ENCODE measurements at regions not wholly inside any gene's neighbourhood (a gene's known extent, or its start where the extent isn't known, plus 50 kb on each side); places are given as distances from the start of the nearest gene placed in this dataset.
"Not testable (repeated sequence)": the region's sequence is repeated elsewhere in the genome, so short reads cannot be mapped to it uniquely, and the experiment has no call there.

- no peak for DNase-seq
These were observed 52.7 kb upstream of the PLA2G4A start for GRCh38 chr1:186775881-186776560.

DNA sequence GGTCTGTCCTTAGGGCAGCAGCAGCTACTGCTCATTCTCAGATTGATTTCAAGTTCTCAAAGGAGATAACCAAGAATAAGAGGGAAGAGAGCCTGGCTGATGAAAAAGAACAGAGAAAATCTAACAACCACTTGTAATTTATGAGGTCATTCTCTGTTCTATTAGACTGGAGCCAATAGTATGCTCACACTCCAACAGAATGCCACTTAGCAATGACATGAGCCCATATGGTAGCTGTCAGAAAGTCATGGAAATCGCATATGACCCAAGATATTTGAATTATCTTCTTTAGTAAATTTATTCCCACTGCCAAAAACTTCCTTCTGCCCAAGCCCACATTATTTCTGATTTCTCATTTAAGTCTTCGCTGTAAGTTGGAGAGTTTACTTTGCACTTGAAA is 53.7 kb upstream of the PLA2G4A start:
- no peak for DNase-seq

DNA sequence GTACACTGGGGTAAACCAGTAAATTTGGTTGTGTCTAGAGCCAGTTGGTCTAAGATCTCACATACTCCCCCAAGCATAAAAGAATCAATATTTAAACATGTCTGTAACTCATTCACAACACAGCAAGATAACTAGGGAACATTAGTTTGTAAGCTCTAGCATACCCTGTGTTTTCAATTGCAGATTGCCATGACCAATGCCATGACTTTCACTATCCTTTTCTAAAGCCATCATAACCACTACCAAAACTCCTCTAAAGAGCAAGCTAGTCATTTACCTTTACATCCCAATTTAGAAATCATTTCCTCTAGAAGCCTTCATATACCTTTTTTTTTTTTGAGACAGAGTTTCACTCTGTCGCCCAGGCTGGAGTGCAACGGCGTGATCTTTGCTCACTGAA is 56.5 kb upstream of the PLA2G4A start:
- no peak for DNase-seq

DNA sequence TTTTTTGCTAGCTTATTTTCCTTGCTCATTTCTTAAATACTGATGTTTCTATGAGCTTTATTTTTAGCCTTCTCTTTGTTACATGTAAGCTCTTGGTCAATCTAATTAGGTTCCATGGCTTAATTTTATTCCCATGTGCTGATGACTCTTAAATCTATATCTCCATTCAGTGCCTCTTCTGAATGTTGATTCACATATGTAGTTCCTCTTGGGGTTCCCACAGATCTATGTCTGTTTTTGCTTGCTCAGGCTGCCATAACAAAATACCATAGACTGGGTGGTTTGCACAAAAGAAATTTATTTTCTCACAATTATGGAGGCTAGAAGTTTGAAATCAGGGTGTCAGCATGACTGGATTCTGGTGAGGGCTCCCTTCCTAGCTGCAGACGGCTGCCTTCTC is 58.3 kb upstream of the PLA2G4A start:
- DNase-seq = peak; percentile 64

- DNase-seq = no peak
These were observed 59.8 kb upstream of the PLA2G4A start for GRCh38 chr1:186768906-186769305.

DNA sequence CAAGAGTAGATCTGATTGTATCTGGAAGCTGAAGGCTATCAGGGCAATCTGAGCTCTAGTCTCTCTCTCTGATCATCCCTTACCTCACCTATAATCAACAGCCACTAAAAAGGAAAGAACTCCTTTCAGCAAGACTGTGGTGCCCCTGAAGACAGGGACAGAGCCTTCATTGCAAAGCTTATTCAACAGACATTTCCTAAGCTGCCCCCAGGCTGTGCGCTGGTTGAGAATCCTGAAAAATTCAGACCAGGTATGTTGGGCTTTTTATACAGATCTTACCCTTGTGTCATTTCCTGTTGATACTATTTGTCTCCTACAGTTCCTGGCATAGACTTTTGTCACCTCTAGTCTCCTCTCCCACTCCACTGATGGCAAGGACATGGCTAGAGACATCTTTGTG is 63.3 kb upstream of the PLA2G4A start:
- no peak for DNase-seq

GRCh38 chr1:186763107-186763506 is 65.6 kb upstream of the PLA2G4A start:
- DNase-seq = no peak

DNA sequence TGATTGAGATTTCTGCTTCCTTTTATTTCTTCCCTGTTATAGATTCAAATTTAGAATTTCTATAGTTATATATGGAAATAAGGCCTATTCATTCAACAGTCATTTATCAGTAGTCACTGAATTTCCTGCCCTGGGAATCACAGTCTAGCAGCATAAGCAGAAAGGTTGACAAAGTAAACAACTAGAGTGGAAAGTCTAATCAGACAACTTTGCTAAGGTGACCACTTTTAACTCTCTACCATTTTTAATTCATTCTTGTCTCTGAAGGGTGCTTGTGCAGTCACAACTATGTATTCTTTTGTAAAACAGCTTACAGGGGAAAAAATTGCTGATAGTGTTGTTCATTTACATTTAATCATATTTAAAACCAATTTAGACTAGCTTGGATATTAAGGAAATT is 66.1 kb upstream of the PLA2G4A start:
- DNase-seq = no peak

GRCh38 chr1:186761358-186761757 is 67.4 kb upstream of the PLA2G4A start:
- DNase-seq = no peak

- DNase-seq = no peak
These were observed 68.3 kb upstream of the PLA2G4A start for GRCh38 chr1:186760446-186760845.

DNA sequence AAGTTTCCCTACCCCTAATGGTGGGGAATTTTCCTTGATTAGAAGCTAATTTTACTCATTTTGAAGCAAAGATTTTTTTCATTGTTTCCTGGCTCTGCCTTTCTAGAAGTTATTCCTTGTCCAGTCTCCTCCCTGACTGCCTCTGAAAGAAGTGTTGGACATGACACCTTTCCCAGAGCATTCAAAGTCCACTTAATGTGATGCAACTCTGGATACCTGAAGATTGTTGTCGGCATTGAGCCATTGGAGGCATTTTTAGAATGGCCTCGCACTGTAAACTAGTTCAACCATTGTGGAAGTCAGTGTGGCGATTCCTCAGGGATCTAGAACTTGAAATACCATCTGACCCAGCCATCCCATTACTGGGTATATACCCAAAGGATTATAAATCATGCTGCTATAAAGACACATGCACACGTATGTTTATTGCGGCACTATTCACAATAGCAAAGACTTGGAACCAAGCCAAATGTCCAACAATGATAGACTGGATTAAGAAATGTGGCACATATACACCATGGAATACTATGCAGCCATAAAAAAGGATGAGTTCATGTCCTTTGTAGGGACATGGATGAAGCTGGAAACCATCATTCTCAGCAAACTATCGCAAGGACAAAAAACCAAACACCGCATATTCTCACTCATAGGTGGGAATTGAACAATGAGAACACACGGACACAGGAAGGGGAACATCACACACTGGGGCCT is 69.7 kb upstream of the PLA2G4A start:
- DNase-seq = not testable (repeated sequence)

DNA sequence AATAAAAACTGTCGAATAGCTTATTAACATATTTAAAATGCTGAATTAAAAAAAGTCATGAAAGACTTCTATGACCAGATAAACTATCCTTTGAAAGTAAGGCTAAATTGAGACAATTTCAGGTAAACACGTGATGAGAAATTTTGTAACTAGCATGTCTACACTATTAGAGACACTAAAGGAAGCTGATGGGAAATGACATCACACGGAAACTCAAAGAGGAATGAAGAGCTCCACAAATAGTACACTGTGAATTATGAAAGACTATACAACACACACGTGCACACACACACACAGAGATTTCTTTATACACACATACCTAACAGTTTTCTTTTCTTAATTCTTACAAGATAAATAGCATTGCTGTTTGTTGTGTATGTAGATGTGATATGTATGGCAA is 70.9 kb upstream of the PLA2G4A start:
- no peak for DNase-seq

GRCh38 chr1:186754542-186755145 is 74.1 kb upstream of the PLA2G4A start:
- no peak for DNase-seq

GRCh38 chr1:186753241-186753640 is 73.0 kb upstream of the PTGS2 start:
- DNase-seq = no peak

GRCh38 chr1:186750257-186750656 is 70.0 kb upstream of the PTGS2 start:
- DNase-seq = no peak

GRCh38 chr1:186749820-186750219 is 69.6 kb upstream of the PTGS2 start:
- no peak for DNase-seq

DNA sequence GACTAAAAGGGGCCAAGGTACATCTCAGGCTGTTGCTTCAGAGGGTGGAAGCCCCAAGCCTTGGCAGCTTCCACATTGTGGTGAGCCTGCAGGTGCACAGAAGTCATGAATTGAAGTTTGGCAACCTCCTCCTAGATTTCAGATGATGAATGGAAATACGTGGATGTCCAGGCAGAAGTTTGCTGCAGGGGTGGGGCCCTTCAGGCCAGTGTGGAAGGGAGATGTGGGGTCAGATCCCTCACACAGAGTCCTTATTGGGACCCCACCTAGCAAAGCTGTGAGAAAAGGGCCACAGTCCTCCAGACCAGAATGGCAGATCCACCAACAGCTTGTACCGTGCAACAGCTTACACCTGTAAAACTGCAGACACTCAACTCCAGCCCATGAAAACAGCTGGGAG is 67.4 kb upstream of the PTGS2 start:
- no peak for DNase-seq

DNA sequence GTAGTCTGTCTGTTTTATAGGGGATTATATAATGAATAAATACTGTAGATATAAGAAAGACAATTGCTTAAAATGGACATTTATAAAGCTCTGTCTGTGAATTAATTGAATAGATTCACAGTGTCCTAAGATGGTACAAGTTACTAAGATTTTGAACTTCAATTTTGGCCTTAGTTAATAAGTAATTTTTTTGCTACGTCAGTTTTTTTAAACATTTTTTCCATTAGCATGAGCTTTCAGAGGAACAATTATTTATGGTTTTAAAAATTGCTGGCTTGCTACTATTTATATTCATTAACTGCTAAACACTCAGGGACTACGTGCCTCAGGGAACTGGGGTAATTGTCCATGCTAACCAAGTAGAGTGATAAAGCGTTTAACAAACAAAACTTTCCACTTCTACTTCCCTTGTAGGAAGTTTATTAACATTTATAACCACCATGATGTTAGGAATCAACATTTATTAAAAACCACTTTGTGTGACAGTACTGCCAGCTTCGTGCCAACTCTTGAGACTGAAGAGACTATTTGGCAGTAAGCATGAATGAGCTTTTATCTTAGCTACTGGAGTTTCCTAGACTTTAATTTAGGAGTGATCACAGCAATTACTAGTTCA is 65.4 kb upstream of the PTGS2 start:
- no peak for DNase-seq

- DNase-seq = no peak
These were observed 61.4 kb upstream of the PTGS2 start for GRCh38 chr1:186741640-186742039.

DNA sequence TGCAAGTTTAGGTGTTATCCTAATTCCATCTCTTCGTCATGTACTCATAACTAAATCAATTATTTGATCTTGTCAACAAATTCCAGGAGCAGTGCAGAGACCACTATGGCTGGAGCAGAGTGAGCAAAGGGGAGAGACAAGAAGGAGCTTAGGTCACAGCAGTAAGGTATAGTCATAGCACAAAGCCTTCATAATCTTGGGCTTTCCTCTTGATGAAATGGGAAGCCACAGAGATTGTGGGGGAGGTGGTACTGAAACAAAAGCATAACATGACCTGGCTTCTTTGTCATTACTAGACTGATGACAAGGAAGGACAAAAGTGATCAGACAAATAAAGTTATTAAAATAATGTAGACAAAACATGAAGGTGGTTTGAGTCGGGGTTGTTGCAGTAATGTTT is 60.1 kb upstream of the PTGS2 start:
- peak; percentile 26 for DNase-seq

DNA sequence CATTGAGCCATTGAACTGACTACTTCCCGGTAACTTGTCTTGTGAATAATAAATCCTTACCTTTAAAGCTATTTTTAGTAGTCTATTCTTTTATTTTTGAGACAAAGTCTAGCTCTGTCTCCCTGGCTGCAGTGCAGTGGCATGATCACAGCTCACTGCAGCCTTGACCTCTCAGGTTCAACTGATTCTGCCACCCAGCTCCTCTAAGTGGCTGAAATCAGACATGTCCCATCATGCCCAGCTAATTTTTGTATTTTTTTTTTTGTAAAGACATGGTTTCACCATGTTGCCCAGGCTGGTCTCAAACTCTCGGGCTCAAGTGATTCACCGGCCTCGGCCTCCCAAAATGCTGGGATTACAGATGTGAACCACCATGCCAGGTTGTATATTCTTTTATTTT is 59.3 kb upstream of the PTGS2 start:
- no peak for DNase-seq

- DNase-seq = peak; percentile 12
These were observed 58.7 kb upstream of the PTGS2 start for GRCh38 chr1:186738926-186739325.

DNA sequence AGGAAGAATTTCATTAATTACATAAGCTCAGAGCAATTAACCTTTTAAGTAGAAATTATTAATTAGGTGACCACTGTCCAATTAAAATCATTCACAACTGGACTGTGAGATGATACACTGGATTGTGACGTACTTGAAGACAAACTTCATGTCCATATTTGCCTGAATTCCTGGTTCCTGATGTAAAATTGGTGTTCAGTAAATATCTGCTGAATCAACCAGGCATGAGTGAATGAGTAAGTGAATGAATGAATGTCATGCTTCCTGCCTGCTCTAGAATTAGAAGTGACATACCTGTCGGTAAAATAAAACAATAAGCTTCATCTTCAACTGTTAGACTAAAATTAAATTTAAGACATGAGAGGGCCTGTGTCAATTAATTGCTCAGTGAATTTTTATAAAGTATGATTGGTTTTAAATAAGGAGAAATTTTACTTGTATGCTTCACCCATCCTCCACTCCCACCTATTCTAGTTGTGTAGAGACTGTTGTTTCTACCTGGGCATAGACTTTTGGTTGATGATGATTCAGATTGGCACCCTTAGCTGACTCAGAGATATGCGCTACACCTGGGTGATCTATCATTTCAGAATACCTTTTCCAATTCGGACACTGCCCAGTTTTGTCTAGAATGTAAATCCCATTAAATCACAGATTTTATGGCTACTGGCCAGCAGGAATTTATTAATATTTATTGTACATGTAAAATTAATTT is 56.9 kb upstream of the PTGS2 start:
- DNase-seq = no peak
